Panc1 (cell line): ENCODE measurements at regions not wholly inside any gene's neighbourhood (a gene's known extent, or its start where the extent isn't known, plus 50 kb on each side); places are given as distances from the start of the nearest gene placed in this dataset.

Experiments used
- ATAC-seq: fragments of 200-7000 bp; cut with Tn5 transposase; 2 replicates; pipeline ENCODE4 v1.9.1; 2020; ENCODE audit warnings: mild to moderate bottlenecking, moderate library complexity
- BruUV-seq: library from RNA; stranded (reverse); fragments of 400-500 nt; replicated peaks from 2 replicates; lab custom pipeline; 2021; lab: Mats Ljungman, UMichigan
- CTCF ChIA-PET: fragments of 300-600 bp; sonication (Branson Sonifier 250); formaldehyde crosslinking; loops from one replicate; lab custom pipeline; 2022; ENCODE audit warnings: antibody characterized with exemption; lab: Charles Lee
- POLR2A ChIA-PET: fragments of 300-600 bp; sonication (Branson Sonifier 250); formaldehyde crosslinking; loops from one replicate; lab custom pipeline; 2022; ENCODE audit warnings: antibody characterized with exemption; lab: Charles Lee
- DNase-seq: peaks from one replicate; pipeline ENCODE4 v3.0.0-alpha.2; 2010; ENCODE audit warnings: low read depth, low spot score
- H3K27ac ChIP-seq: 2 replicates; pipeline ENCODE4 v1.5.1; 2011; ENCODE audit warnings: mild to moderate bottlenecking, low read length, inconsistent platforms
- H3K27me3 ChIP-seq: fragments of 200-500 bp; sonication (Bioruptor generic); 2 replicates; pipeline ENCODE4 v1.6.0; 2014; ENCODE audit warnings: low read length, inconsistent platforms; ENCODE audit not compliant: control insufficient read depth, insufficient read depth
- H3K36me3 ChIP-seq: fragments of 200-500 bp; sonication (Bioruptor generic); 2 replicates; pipeline ENCODE4 v1.5.1; 2014; ENCODE audit warnings: inconsistent platforms, mild to moderate bottlenecking, low read length, moderate library complexity; ENCODE audit not compliant: control insufficient read depth, insufficient read depth
- H3K4me1 ChIP-seq: 2 replicates; pipeline ENCODE4 v1.5.1; 2011; ENCODE audit warnings: inconsistent platforms, mild to moderate bottlenecking, low read length, moderate library complexity; ENCODE audit not compliant: control insufficient read depth, insufficient read depth
- H3K4me3 ChIP-seq, 2 experiments: 2 replicates each; pipeline ENCODE4 v1.5.1; 2011 to 2012; ENCODE audit warnings: low read depth in 2 of 2, low read length in 2 of 2, mild to moderate bottlenecking in 2 of 2, inconsistent platforms in 1 of 2, moderate library complexity in 1 of 2
- H3K9me3 ChIP-seq: fragments of 200-500 bp; sonication (Bioruptor generic); 2 replicates; pipeline ENCODE4 v1.5.1; 2014; ENCODE audit warnings: low read depth, mild to moderate bottlenecking, inconsistent platforms, low read length, moderate library complexity; ENCODE audit not compliant: control insufficient read depth, insufficient read depth
- CTCF ChIP-seq: fragments of 450-650 bp; IDR thresholded peaks from 2 replicates; pipeline ENCODE4 v1.5.1; 2017; ENCODE audit warnings: mild to moderate bottlenecking
- POLR2AphosphoS5 ChIP-seq: IDR thresholded peaks from 2 replicates; pipeline ENCODE4 v1.6.1; 2012; ENCODE audit warnings: mild to moderate bottlenecking, low read depth, low read length, moderate library complexity
- SIN3A ChIP-seq: IDR thresholded peaks from 2 replicates; pipeline ENCODE4 v1.6.1; 2012; ENCODE audit warnings: low read depth, mild to moderate bottlenecking, low read length, moderate library complexity, borderline replicate concordance; ENCODE audit not compliant: insufficient read depth
- TCF7L2 ChIP-seq: IDR thresholded peaks from 2 replicates; pipeline ENCODE4 v1.6.1; 2011; ENCODE audit warnings: mild to moderate bottlenecking, low read depth, low read length, inconsistent platforms
- in situ Hi-C: cut with HindIII; loops from 2 replicates; pipeline ENCODE4 v1.10.0; 2016; ENCODE audit warnings: low sequenced_read_pairs, low pct_unique_long_range_greater_than_20kb
- intact Hi-C: fragments of 100-400 bp; cut with micrococcal nuclease; formaldehyde crosslinking; loops from one replicate; pipeline ENCODE4 v1.10.0; 2022; ENCODE audit not compliant: unreplicated experiment
- TF ChIP-seq, protein P1 (sequence below), 2 experiments: IDR thresholded peaks; 2 replicates each; pipeline ENCODE4 v1.6.1; 2011 to 2012; ENCODE audit warnings: low read depth in 2 of 2, control low read depth in 1 of 2, low read length in 1 of 2, mild to moderate bottlenecking in 1 of 2, moderate library complexity in 1 of 2; ENCODE audit not compliant: insufficient read depth in 1 of 2

- H3K9me3 ChIP-seq: no peaks in the 10 kb centered on the region
- H3K27ac ChIP-seq: no peak overlapping the region
- CTCF ChIA-PET: interaction anchor here (0.6 kb wide), 1 partner anchor 227 kb away, joined by 3 read pairs; no protein-coding TSS in a partner anchor
- POLR2A ChIA-PET: no interaction called here
- H3K4me1 ChIP-seq: no peaks in the 10 kb centered on the region
- peaks cover 16% of the 10 kb centered on the region for H3K27me3 ChIP-seq
- H3K4me3 ChIP-seq: no peak overlapping the region
- in situ Hi-C loops (no loop called here), intact Hi-C loops (no loop called here)
- H3K36me3 ChIP-seq: no peaks in the 10 kb centered on the region
- DNase-seq: no peak
- BruUV-seq: no TSS peak
- TF ChIP-seq POLR2AphosphoS5 (no peak), SIN3A (no peak), CTCF (no peak), TCF7L2 (no peak)
- TF ChIP-seq, protein P1, sequence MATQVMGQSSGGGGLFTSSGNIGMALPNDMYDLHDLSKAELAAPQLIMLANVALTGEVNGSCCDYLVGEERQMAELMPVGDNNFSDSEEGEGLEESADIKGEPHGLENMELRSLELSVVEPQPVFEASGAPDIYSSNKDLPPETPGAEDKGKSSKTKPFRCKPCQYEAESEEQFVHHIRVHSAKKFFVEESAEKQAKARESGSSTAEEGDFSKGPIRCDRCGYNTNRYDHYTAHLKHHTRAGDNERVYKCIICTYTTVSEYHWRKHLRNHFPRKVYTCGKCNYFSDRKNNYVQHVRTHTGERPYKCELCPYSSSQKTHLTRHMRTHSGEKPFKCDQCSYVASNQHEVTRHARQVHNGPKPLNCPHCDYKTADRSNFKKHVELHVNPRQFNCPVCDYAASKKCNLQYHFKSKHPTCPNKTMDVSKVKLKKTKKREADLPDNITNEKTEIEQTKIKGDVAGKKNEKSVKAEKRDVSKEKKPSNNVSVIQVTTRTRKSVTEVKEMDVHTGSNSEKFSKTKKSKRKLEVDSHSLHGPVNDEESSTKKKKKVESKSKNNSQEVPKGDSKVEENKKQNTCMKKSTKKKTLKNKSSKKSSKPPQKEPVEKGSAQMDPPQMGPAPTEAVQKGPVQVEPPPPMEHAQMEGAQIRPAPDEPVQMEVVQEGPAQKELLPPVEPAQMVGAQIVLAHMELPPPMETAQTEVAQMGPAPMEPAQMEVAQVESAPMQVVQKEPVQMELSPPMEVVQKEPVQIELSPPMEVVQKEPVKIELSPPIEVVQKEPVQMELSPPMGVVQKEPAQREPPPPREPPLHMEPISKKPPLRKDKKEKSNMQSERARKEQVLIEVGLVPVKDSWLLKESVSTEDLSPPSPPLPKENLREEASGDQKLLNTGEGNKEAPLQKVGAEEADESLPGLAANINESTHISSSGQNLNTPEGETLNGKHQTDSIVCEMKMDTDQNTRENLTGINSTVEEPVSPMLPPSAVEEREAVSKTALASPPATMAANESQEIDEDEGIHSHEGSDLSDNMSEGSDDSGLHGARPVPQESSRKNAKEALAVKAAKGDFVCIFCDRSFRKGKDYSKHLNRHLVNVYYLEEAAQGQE (IDR thresholded peaks at IDR 0.05; ENCODE audit: insufficient read depth in 1 of 2, low read depth in 2 of 2, low read length in 1 of 2): no peak
- ATAC-seq: no peak
Measured at GRCh38 chr15:68489421-68489820, 57.5 kb upstream of the ITGA11 start.

DNA sequence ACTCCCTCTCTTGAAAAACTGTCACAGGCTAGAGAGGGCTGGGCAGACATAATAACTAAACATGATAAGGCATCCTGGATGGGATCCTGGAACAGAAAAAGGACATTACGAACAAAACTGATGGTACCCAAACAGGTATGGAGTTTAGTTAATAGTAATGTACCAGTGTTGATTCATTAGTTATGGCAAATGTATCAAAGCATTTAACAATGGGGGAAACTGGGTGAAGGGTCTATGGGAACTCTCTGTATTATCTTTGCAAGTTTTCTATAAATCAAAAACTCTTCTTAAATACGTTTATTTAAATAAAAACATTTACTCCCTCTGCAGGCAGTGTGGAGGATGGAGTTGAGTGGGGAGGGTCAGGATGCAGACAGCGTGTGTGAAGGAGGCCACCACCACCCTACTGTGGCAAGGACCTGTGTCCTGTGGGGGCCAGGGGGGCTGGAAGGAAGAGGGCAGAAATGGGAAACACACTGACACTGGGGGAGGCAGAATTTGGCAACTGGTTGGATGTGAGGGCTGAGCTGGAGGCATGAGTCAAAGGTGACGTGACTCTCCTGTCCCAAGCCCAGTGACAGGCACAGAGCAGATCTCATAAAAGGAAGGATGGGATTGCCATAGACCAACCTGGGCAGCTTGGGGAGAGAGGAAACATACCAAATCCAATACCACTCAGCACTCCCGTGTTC, 59.6 kb upstream of the ITGA11 start:
- Histone ChIP-seq H3K27ac (no peak overlapping the region), H3K4me1 (no peaks in the 10 kb centered on the region), H3K4me3 (no peak overlapping the region), H3K27me3 (peaks cover 23% of the 10 kb centered on the region), H3K36me3 (no peaks in the 10 kb centered on the region), H3K9me3 (no peaks in the 10 kb centered on the region)
- DNase-seq: no peak
- no peak for ATAC-seq
- no TSS peak for BruUV-seq
- in situ Hi-C loops (no loop called here), intact Hi-C loops (no loop called here)
- POLR2A ChIA-PET: no interaction called here
- CTCF ChIA-PET: no interaction called here
- TF ChIP-seq CTCF (no peak), POLR2AphosphoS5 (no peak), TCF7L2 (no peak), SIN3A (no peak)
- TF ChIP-seq, protein P1 (IDR thresholded peaks at IDR 0.05; ENCODE audit: insufficient read depth in 1 of 2, low read depth in 2 of 2, low read length in 1 of 2): no peak
